ENCODE measurements at regions not wholly inside any gene's neighbourhood (a gene's known extent, or its start where the extent isn't known, plus 50 kb on each side); places are given as distances from the start of the nearest gene placed in this dataset.
"Not testable (repeated sequence)": the region's sequence is repeated elsewhere in the genome, so short reads cannot be mapped to it uniquely, and the experiment has no call there.

DNA sequence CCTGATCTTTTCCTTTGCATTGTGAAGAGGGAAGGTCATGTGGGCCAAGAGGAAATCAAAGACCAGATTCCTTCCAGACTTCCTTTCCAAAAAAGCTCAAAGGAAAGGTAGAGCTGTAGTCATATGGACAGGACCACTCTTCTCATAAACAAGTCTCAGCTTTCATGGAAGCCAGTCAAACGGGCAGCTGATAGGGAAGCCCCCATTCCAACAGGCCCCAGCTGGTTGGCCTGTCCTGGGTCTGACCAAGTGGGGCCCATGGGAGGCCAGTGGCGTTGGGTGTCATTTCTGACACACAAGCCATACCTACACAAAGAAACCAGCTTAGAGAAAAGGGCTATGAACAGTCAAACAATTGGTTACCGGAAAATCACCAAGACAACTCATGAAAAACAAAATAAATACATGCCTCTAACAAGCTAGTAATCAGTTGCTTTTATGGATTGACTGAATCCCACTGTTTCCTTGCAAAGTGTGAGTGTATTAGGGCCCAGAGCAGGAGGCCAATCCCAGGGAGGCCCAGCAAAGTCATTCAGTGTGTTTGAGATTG lies 149.6 kb upstream of the MAMLD1 start:
- H3K4me3 Mint-ChIP-seq, result no peak overlapping the region
- no peaks in the 10 kb centered on the region for H3K36me3 Mint-ChIP-seq (ENCODE audit: insufficient read depth)
- no peaks in the 10 kb centered on the region for H3K9me3 Mint-ChIP-seq
- no peaks in the 10 kb centered on the region for H3K27me3 Mint-ChIP-seq
- H3K27ac Mint-ChIP-seq (ENCODE audit: low read depth), result no peak overlapping the region
- DNase-seq (ENCODE audit: low spot score in 2 of 2) (no peak), ATAC-seq (replicated peaks; ENCODE audit: extremely low read depth, poor library complexity, severe bottlenecking) (no peak)
- H3K4me1 Mint-ChIP-seq, result no peaks in the 10 kb centered on the region

DNA sequence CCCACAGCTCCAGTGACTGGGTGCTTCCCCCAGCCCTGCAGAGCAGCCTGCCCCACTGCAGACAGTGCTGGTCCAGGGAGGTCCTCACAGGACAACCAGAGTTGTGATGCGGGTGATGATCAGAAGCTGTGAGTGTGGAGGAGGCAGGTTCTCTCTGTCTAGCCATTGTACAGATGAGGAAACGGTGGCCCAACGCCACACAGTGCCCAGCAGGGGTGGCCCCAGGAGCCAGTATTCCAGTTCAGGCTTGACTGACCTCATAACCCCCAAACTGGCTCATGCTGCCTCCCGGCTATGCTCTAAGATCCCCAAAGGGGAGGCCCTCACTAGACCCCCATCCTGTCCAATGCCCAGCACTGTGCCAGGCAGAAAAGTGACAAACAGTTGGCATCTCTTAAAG lies 147.1 kb upstream of the MAMLD1 start:
- H3K27me3 Mint-ChIP-seq; H3K4me1 Mint-ChIP-seq; H3K27ac Mint-ChIP-seq (ENCODE audit: low read depth); H3K9me3 Mint-ChIP-seq; H3K4me3 Mint-ChIP-seq; H3K36me3 Mint-ChIP-seq (ENCODE audit: insufficient read depth); DNase-seq (ENCODE audit: low spot score in 2 of 2); ATAC-seq (replicated peaks; ENCODE audit: extremely low read depth, poor library complexity, severe bottlenecking): not testable (repeated sequence)

DNA sequence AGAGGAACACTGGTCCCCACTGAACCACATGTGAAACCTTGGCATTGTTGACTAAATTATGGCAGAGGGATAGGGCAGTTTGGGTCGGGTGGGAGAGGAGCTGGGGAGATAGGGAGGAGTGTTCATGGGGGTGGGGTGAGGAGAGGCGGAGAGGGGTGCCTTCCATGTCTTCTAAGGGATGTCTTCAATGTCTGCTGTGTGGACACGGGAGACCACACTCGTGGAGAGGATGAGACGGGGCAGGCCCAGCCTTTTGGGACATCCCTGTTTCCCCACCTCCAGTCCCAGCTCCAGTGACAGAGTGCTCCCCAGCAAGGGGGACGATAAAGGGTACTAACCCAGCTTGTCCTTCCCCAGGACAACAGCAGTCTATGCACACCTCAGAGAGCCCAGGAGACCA lies 146.4 kb upstream of the MAMLD1 start:
- Mint-ChIP-seq H3K9me3 (no peaks in the 10 kb centered on the region), H3K27me3 (peaks cover 3% of the 10 kb centered on the region), H3K27ac (ENCODE audit: low read depth) (no peak overlapping the region), H3K36me3 (ENCODE audit: insufficient read depth) (no peaks in the 10 kb centered on the region), H3K4me3 (no peak overlapping the region), H3K4me1 (no peaks in the 10 kb centered on the region)
- no peak for DNase-seq (ENCODE audit: low spot score in 2 of 2)
- no peak for ATAC-seq (replicated peaks; ENCODE audit: extremely low read depth, poor library complexity, severe bottlenecking)

DNA sequence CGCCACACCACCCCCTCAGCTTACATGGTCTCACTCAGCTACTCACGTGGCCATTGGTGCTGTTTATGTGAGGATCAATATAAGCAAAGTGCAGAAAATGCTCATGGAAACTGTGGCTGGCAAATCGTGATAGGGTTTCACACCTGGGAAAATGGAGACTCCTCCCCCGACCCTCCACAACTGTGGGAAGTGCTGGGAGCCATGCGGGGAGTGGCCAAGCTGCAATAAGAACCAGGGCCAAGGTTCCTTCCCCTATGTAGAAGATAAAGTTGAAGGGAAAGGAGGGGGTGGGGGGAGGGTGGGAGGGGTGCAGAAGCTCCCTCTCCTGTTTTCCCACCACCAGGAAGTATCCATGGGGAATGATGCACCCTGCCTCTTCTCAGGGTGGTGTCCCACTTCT lies 145.5 kb upstream of the MAMLD1 start:
- ATAC-seq (replicated peaks; ENCODE audit: extremely low read depth, poor library complexity, severe bottlenecking), result no peak
- Mint-ChIP-seq H3K27ac (ENCODE audit: low read depth) (no peak overlapping the region), H3K4me3 (no peak overlapping the region), H3K4me1 (no peaks in the 10 kb centered on the region), H3K27me3 (peaks cover 11% of the 10 kb centered on the region), H3K9me3 (no peaks in the 10 kb centered on the region), H3K36me3 (ENCODE audit: insufficient read depth) (no peaks in the 10 kb centered on the region)
- DNase-seq (ENCODE audit: low spot score in 2 of 2), result no peak

DNA sequence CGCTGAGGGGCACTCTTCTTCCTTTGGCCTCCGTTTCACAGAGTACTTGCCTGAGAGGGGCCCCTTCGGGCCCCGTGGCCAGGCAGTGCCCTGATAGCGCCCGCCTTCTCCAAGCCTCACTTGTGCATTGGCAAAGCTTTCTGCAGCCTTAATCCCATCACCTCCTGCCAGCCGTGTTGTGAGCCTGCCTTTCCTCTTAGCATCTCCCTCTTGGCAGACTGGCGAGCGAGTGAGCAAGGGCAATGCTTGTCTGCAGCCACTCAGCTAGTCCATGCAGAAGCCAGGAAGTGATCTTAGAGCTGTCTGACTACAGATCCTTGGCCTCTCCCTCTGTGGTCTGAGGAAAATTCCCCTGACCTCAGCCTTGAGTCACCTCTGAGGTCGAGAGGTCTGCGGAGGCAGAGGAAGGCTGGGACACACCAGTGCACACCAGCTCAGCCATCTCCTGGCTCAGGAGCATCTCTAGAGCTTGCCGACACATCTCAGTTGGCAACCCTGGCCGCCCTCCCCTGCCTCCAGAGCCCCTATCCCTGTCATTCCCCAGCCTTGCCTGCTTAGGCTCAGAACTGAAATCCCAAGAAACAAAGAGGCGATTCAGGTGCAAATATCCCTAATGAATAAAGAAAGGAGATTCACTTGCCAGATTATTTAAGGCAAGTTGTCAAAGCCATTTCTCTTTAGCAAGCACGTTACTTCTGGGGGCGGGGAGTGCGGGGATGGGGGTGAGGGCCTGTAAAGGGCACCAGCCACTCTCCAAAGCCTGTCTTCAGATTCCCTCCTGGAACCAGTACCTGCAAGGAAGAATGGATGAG lies 143.5 kb upstream of the MAMLD1 start:
- H3K4me3 Mint-ChIP-seq, result no peak overlapping the region
- H3K4me1 Mint-ChIP-seq, result no peaks in the 10 kb centered on the region
- ATAC-seq (replicated peaks; ENCODE audit: extremely low read depth, poor library complexity, severe bottlenecking) (no peak), DNase-seq (ENCODE audit: low spot score in 2 of 2) (no peak)
- no peaks in the 10 kb centered on the region for H3K36me3 Mint-ChIP-seq (ENCODE audit: insufficient read depth)
- no peak overlapping the region for H3K27ac Mint-ChIP-seq (ENCODE audit: low read depth)
- H3K27me3 Mint-ChIP-seq, result peaks cover 11% of the 10 kb centered on the region
- H3K9me3 Mint-ChIP-seq, result no peaks in the 10 kb centered on the region

DNA sequence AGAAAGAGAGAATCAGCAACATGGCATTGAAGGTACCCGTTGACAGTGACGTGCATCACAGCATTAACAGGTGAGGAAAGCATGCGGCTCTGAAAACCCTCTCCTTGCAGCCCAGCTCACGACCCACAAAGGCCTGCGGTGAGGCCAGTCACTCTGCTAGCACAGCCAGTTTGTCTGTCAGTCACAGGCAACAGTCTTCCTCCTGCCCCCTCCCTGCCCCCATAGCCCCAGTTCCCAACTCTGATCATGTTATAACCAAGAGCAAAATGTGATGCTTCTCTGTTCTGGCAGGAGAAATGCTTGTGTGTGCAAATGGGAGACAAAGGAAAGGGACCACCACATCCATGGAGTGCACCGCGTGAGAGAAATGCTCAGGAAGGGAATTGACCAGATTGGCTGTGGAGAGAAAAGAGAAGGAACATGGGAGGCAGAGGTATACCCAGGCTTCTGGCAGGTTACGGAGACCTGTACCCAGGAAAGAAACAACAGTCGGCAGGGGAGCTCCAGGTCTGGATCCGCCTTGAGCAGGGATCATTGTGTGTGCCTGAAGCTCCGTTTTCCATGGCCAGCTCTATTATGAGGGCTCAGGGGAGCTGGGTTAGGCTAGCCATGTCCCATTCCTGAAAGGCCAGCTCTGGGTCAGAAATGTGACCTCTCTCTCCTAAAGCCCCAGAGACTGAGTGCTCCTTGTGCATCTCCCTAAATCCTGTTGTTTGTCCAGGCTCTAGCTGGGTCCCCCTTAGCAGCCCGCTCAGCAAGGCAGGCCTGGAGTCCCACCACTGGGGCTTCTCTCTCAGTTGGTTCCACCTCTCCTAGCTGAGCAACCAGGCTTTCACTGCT lies 139.7 kb upstream of the MAMLD1 start:
- no peaks in the 10 kb centered on the region for H3K4me1 Mint-ChIP-seq
- ATAC-seq (replicated peaks; ENCODE audit: extremely low read depth, poor library complexity, severe bottlenecking), result no peak

DNA sequence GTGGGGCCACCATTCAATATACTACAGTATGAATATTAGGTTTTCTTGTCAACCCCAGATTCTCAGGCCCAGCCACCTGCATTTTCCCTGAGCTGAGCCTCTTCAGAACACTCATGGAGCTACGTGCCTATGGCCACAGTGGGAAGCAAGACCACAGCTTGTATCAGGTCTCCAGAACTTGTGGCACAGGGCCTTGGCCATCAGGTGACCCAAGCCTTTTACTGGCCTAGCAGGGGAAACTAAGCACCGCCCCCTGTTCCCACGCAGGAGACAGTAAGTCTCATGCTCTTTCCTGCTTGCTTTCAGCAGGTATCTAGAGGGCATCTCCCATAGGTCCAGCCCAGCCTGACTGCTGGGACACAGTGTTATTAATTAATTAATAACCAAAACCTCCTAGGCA lies 138.4 kb upstream of the MAMLD1 start:
- no peaks in the 10 kb centered on the region for H3K4me1 Mint-ChIP-seq
- H3K4me3 Mint-ChIP-seq, result no peak overlapping the region
- DNase-seq (ENCODE audit: low spot score in 2 of 2) (no peak), ATAC-seq (replicated peaks; ENCODE audit: extremely low read depth, poor library complexity, severe bottlenecking) (no peak)
- H3K27me3 Mint-ChIP-seq, result peaks cover 24% of the 10 kb centered on the region
- no peak overlapping the region for H3K27ac Mint-ChIP-seq (ENCODE audit: low read depth)
- H3K9me3 Mint-ChIP-seq, result no peaks in the 10 kb centered on the region
- H3K36me3 Mint-ChIP-seq (ENCODE audit: insufficient read depth), result no peaks in the 10 kb centered on the region

More for the DNA sequence above, 139.7 kb upstream of the MAMLD1 start:
- no peak overlapping the region for H3K27ac Mint-ChIP-seq (ENCODE audit: low read depth)
- no peak overlapping the region for H3K4me3 Mint-ChIP-seq
- no peaks in the 10 kb centered on the region for H3K9me3 Mint-ChIP-seq
- DNase-seq (ENCODE audit: low spot score in 2 of 2), result no peak
- H3K27me3 Mint-ChIP-seq, result peaks cover 21% of the 10 kb centered on the region
- H3K36me3 Mint-ChIP-seq (ENCODE audit: insufficient read depth), result no peaks in the 10 kb centered on the region

DNA sequence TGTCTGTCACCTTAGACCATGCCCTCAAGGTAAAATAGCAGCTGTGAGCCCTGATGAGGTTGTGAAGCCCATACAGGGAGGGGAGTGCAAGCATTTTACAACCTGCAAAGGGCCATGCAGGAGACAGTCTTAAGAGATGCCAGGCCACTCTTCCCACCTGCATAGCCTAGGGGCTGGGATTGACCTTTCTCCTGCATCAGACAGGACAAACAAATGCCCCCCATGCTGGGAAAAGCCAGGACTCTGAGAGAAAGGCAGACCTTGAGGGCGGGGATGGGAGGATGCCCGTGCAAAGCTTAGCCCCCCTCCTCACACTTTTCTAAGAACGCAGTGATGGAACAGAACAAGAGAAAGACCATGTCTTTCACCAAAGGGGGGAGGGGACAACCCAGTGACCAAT lies 137.9 kb upstream of the MAMLD1 start:
- DNase-seq (ENCODE audit: low spot score in 2 of 2) (no peak), ATAC-seq (replicated peaks; ENCODE audit: extremely low read depth, poor library complexity, severe bottlenecking) (no peak)
- Mint-ChIP-seq H3K27ac (ENCODE audit: low read depth) (no peak overlapping the region), H3K4me3 (no peak overlapping the region), H3K36me3 (ENCODE audit: insufficient read depth) (no peaks in the 10 kb centered on the region), H3K9me3 (no peaks in the 10 kb centered on the region), H3K4me1 (no peaks in the 10 kb centered on the region), H3K27me3 (peaks cover 24% of the 10 kb centered on the region)

DNA sequence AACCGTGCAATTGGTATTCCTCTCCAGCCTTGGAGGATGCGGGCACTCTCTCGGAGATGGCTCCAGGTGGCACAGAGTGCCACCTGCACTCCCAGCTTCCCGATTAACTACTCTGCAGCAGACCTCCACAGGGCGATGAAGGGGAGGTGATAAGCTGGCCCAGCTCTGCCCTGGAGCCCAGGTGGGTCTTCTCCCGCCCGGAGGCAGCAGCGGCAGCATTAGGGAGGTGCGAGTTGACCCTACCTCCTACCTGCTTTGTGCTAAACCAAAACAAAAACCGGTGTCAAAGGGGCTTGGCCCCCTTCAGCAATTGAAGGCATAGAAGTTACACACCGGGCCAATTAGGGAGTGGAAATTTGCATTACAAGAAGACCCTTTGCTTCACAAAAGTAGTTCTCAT lies 137.4 kb upstream of the MAMLD1 start:
- no peaks in the 10 kb centered on the region for H3K36me3 Mint-ChIP-seq (ENCODE audit: insufficient read depth)
- peaks cover 24% of the 10 kb centered on the region for H3K27me3 Mint-ChIP-seq
- H3K9me3 Mint-ChIP-seq, result no peaks in the 10 kb centered on the region
- H3K4me3 Mint-ChIP-seq, result no peak overlapping the region
- ATAC-seq (replicated peaks; ENCODE audit: extremely low read depth, poor library complexity, severe bottlenecking), result no peak
- no peak for DNase-seq (ENCODE audit: low spot score in 2 of 2)
- no peaks in the 10 kb centered on the region for H3K4me1 Mint-ChIP-seq
- no peak overlapping the region for H3K27ac Mint-ChIP-seq (ENCODE audit: low read depth)

DNA sequence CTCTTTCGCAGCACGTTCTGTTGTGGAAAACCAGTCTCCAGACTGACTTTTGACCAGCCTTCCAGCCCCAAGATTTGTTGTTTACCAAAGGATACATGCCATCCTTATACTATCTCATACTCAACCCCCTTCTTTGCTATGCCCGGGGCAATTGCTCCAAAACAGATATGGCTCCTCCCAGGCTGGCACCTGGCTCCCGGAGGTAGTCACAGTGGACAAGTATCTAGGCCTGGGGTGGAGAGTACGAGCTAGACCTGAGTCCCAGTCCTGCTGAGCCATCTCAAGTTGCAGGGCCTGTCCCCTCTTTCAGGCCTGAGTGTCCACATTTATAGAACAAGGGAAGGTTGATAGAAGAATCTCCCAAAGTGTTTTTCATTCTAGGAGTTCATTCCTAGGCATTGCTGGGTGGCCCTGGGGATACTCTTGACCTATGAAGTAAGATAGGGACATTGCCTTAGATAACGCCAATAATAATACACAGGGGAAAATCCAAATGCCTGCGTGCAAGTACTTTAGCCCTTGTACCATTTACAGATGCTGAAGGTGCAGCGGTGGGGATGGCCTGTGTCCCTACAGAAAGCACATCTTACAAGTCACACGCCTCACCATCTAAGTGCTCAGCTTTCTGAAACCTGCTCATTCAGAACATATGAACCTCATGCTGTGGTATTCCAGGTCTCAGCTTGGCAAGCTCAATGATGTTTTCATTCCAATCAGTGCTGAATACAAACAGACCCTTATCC lies 136.7 kb upstream of the MAMLD1 start:
- H3K4me3 Mint-ChIP-seq, result no peak overlapping the region
- no peak overlapping the region for H3K27ac Mint-ChIP-seq (ENCODE audit: low read depth)
- no peaks in the 10 kb centered on the region for H3K36me3 Mint-ChIP-seq (ENCODE audit: insufficient read depth)
- no peaks in the 10 kb centered on the region for H3K4me1 Mint-ChIP-seq
- no peak for DNase-seq (ENCODE audit: low spot score in 2 of 2)
- no peaks in the 10 kb centered on the region for H3K9me3 Mint-ChIP-seq
- H3K27me3 Mint-ChIP-seq, result peaks cover 24% of the 10 kb centered on the region
- ATAC-seq (replicated peaks; ENCODE audit: extremely low read depth, poor library complexity, severe bottlenecking), result no peak

DNA sequence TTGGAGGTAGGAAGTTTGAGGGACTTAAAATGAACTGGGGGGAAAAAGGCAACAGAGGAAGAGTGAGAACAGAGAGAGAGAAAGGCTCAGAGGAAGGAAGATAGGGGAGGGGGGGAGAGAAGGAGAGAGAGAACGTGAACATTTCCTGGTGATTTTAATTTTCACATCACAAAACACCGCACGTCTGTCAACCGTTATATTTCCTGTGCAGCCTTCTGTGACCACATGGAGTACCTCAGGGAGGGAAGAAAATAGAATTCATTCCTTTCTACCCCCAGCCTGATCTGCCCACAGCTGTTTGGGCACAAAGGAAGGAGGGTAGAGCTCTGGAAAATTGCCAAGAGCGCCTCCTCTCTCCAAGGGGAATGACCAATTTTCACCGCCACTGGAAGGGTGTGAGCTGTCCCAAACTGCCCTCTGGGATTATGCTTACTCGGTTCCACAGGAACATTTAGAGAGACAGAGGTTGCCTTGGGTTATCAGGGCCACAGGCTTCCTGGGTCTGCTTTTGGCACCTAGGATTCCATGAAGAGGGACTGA lies 135.7 kb upstream of the MAMLD1 start:
- ATAC-seq (replicated peaks; ENCODE audit: extremely low read depth, poor library complexity, severe bottlenecking) (no peak), DNase-seq (ENCODE audit: low spot score in 2 of 2) (no peak)
- H3K9me3 Mint-ChIP-seq, result no peaks in the 10 kb centered on the region
- peak overlapping the region; percentile 10 for H3K27ac Mint-ChIP-seq (ENCODE audit: low read depth)
- peaks cover 15% of the 10 kb centered on the region for H3K27me3 Mint-ChIP-seq
- H3K4me1 Mint-ChIP-seq, result no peaks in the 10 kb centered on the region
- no peaks in the 10 kb centered on the region for H3K36me3 Mint-ChIP-seq (ENCODE audit: insufficient read depth)
- no peak overlapping the region for H3K4me3 Mint-ChIP-seq

DNA sequence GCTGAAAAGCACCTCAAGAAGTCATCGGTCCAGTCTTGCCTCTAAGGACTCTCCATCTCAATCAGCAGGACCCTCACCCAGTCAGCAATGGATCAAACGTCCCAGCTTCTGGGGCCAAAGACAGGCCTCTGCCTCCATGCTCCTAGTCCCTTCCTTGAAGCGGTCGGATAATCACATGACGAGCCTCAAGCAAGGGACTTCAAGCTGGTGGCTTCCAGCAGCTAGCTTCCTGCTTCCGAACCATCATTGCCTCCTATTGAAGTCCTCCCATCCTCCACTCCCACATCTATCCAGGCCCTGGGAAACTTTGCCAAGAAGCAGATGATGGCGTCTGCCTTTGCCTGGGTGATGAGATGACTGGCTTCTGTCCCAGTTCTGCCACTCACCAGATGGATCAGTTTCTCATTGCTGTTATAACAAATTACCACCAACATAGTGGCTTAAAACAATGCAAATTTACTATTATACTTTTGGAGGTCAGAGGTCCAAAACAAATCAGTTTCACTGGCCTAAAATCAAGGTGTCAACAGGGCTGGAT lies 135.2 kb upstream of the MAMLD1 start:
- ATAC-seq (replicated peaks; ENCODE audit: extremely low read depth, poor library complexity, severe bottlenecking) (no peak), DNase-seq (ENCODE audit: low spot score in 2 of 2) (no peak)
- Mint-ChIP-seq H3K27me3 (peaks cover 13% of the 10 kb centered on the region), H3K9me3 (no peaks in the 10 kb centered on the region), H3K27ac (ENCODE audit: low read depth) (no peak overlapping the region), H3K36me3 (ENCODE audit: insufficient read depth) (no peaks in the 10 kb centered on the region), H3K4me3 (no peak overlapping the region), H3K4me1 (no peaks in the 10 kb centered on the region)

Data from central memory CD8-positive, alpha-beta T cell (primary cell).